ENCODE measurements at regions not wholly inside any gene's neighbourhood (a gene's known extent, or its start where the extent isn't known, plus 50 kb on each side); places are given as distances from the start of the nearest gene placed in this dataset.

DNA sequence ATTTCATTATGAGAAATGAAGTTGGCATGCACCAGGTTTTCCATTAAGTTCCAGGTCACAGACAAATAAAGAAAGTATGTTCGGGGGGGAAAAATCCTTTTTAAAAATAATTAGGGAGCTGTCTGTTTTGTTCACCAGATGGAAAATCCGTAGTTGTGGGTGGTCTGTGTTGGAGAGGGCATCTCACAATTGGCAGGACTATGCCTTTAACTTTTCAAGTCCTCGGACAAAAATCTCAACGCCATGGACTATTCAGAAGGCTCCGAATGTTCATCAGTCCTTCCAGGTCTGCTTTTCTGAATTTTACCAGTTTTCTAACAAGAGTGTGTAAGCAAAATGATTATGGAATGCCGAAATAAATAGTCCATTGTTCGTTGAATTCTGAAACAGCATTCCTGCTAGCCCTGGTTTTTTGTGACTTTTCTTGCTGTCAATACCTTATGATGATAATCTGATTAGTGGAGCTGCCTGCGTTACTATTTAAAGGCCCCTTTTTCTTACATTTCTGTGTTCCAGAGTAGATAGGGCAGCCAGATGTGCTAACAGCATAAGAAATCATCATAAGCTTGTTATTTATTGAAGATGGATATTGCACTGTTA, 146.9 kb downstream of the TM9SF2 start:
- TF ChIP-seq TAF1 (IDR thresholded peaks at IDR 0.05; ENCODE audit: borderline replicate concordance, insufficient read depth, low read length): no peak
- no peak for TF ChIP-seq SIN3A (IDR thresholded peaks at IDR 0.05; ENCODE audit: borderline replicate concordance, insufficient read depth, low read length)
- TF ChIP-seq POLR2AphosphoS5 (IDR thresholded peaks at IDR 0.05; ENCODE audit: low read depth, low read length): no peak

DNA sequence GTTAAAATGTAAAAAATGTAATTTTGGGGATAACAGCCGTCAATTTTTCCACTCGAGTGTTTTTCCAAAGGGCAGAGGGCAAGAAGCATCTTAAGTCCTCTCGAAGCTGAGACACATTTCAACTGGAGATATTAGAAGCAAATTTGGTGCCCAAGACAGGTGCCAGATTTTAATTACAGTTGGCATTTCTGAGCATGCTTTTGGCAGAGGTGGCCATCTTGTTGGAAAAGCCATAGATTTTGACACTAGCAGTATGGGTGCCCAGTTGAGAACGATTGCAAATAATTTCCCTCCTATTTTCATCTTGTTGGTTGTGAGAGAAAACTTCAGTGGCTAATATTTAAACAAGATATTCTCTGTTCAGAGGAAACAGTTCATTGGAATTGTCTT, 146.3 kb downstream of the TM9SF2 start:
- TF ChIP-seq TAF1 (IDR thresholded peaks at IDR 0.05; ENCODE audit: borderline replicate concordance, insufficient read depth, low read length): no peak
- no peak for TF ChIP-seq SIN3A (IDR thresholded peaks at IDR 0.05; ENCODE audit: borderline replicate concordance, insufficient read depth, low read length)
- TF ChIP-seq REST (IDR thresholded peaks at IDR 0.05; ENCODE audit: insufficient read depth in 1 of 2, low read depth in 2 of 2, low read length in 2 of 2): no peak
- no peak for TF ChIP-seq POLR2AphosphoS5 (IDR thresholded peaks at IDR 0.05; ENCODE audit: low read depth, low read length)
- no peak for TF ChIP-seq FOXP2 (optimal IDR thresholded peaks at IDR 0.05; ENCODE audit: borderline replicate concordance, extremely low read depth, extremely low read length, insufficient read depth)

DNA sequence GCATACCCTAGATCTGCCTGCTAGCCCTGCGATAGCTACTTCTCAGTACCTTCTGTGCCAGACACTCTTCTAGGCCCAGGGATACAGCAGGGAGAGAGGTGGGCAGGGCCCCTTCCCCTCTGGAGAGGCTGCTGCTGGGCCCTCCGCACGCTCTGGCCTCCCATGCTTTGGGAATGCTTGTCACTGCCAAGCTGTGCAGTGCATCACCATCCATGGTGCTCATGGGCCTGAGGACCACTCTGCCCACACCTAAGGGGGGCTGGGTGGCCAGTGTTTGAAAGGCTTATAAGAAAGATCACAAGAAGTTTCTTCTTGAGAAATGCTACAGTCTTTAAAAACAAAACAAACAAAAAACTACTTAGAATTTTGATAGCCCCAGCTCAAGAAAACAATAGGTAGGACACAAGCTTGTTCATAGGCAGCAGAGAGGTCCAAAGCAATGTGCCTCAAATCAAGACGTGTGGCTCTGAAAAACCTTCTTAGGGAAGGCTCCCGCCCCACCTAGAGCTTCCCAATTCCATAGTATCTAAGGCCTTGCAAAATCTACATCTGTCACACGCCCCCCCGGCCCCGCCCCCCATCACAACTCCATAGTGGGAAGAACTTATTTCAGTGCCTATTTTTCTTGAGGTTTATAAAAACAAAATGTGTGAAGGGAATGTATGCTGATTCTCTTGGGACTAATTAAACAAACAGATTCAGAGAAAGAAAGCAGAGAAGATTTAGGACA, 145.8 kb downstream of the TM9SF2 start:
- TF ChIP-seq SIN3A (IDR thresholded peaks at IDR 0.05; ENCODE audit: borderline replicate concordance, insufficient read depth, low read length) (no peak), REST (IDR thresholded peaks at IDR 0.05; ENCODE audit: insufficient read depth in 1 of 2, low read depth in 2 of 2, low read length in 2 of 2) (no peak), FOXP2 (optimal IDR thresholded peaks at IDR 0.05; ENCODE audit: borderline replicate concordance, extremely low read depth, extremely low read length, insufficient read depth) (no peak), POLR2AphosphoS5 (IDR thresholded peaks at IDR 0.05; ENCODE audit: low read depth, low read length) (no peak), TAF1 (IDR thresholded peaks at IDR 0.05; ENCODE audit: borderline replicate concordance, insufficient read depth, low read length) (no peak)

DNA sequence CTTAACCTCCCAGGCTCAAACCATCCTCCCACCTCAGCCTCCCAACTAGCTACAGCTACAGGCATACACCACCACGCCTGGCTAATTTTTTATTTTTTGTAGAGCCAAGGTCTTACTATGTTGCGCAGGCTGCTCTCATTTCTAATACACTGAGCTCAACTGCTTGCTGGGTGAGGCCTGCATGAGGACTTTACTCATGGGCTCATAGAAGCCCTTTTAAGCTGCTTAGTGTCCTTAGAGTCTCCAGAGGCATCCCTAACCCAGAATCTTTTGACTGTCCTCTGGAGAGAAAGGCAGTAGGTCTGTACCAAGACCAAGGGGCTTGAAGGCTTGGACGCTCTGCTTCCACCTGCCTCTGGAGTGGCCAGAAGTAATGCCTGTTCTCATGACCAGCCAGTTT, 141.6 kb downstream of the TM9SF2 start:
- TF ChIP-seq TAF1 (IDR thresholded peaks at IDR 0.05; ENCODE audit: borderline replicate concordance, insufficient read depth, low read length) (no peak), SIN3A (IDR thresholded peaks at IDR 0.05; ENCODE audit: borderline replicate concordance, insufficient read depth, low read length) (no peak), REST (IDR thresholded peaks at IDR 0.05; ENCODE audit: insufficient read depth in 1 of 2, low read depth in 2 of 2, low read length in 2 of 2) (no peak), FOXP2 (optimal IDR thresholded peaks at IDR 0.05; ENCODE audit: borderline replicate concordance, extremely low read depth, extremely low read length, insufficient read depth) (no peak), POLR2AphosphoS5 (IDR thresholded peaks at IDR 0.05; ENCODE audit: low read depth, low read length) (no peak)

DNA sequence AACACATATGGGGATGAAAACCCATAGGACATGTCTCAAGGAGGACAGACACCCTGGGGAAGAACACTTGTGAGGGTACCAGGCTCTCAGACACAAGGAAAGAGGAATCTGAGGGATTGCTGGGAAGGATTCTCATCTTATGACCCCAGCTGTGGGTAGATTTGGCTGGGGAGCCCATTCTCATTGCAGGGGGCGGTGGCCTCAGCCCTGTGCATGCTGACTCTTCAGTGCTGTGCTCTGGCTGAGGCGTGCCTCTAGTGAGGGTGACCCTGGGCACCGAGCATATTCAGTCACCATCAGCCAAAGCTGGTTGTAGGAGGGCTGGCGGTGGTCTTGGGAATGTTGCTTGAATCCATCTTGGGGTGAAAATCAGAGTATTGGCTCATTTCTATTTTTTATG, 140.7 kb downstream of the TM9SF2 start:
- TF ChIP-seq FOXP2 (optimal IDR thresholded peaks at IDR 0.05; ENCODE audit: borderline replicate concordance, extremely low read depth, extremely low read length, insufficient read depth) (no peak), TAF1 (IDR thresholded peaks at IDR 0.05; ENCODE audit: borderline replicate concordance, insufficient read depth, low read length) (no peak), REST (IDR thresholded peaks at IDR 0.05; ENCODE audit: insufficient read depth in 1 of 2, low read depth in 2 of 2, low read length in 2 of 2) (no peak), SIN3A (IDR thresholded peaks at IDR 0.05; ENCODE audit: borderline replicate concordance, insufficient read depth, low read length) (no peak), POLR2AphosphoS5 (IDR thresholded peaks at IDR 0.05; ENCODE audit: low read depth, low read length) (no peak)

Measured in PFSK-1 (cell line).